CD14-positive monocyte (primary cell): ENCODE measurements at regions not wholly inside any gene's neighbourhood (a gene's known extent, or its start where the extent isn't known, plus 50 kb on each side); places are given as distances from the start of the nearest gene placed in this dataset.

ENCODE experiments used
- DNase-seq, 3 donors: peaks; one replicate each; pipeline ENCODE4 v3.0.0-alpha.2; 2011 to 2022
- H2AFZ ChIP-seq: 2 replicates; pipeline ENCODE4 v1.6.0; 2012; ENCODE audit warnings: mild to moderate bottlenecking, low read depth, low read length, inconsistent platforms; ENCODE audit not compliant: insufficient read depth, poor library complexity, severe bottlenecking
- H3K27ac ChIP-seq, 2 donors: 1 replicate in 1 of 2; 2 replicates in 1 of 2; pipeline ENCODE4 v1.5.1; 2012 to 2013; ENCODE audit warnings: low read length in 2 of 2, control low read depth in 1 of 2, inconsistent platforms in 1 of 2, low read depth in 1 of 2, mild to moderate bottlenecking in 1 of 2
- H3K27me3 ChIP-seq, 2 donors: one replicate each; pipeline versions ENCODE4 v1.6.0 to v1.6.1; 2011 to 2013; ENCODE audit warnings: low read length in 2 of 2; ENCODE audit not compliant: control insufficient read depth in 2 of 2, insufficient read depth in 2 of 2
- H3K36me3 ChIP-seq, 2 donors: replicated peaks in 1 of 2; 1 replicate in 1 of 2; 2 replicates in 1 of 2; pipeline versions ENCODE4 v1.5.1 to v1.6.1; 2012 to 2013; ENCODE audit warnings: low read length in 2 of 2, control low read depth in 1 of 2, inconsistent platforms in 1 of 2, mild to moderate bottlenecking in 1 of 2; ENCODE audit not compliant: insufficient read depth in 2 of 2, control insufficient read depth in 1 of 2
- H3K4me1 ChIP-seq, 2 donors: 1 replicate in 1 of 2; 2 replicates in 1 of 2; pipeline versions ENCODE4 v1.5.1 to v1.6.1; 2012 to 2013; ENCODE audit warnings: low read length in 2 of 2, control low read depth in 1 of 2, inconsistent platforms in 1 of 2, mild to moderate bottlenecking in 1 of 2, moderate library complexity in 1 of 2; ENCODE audit not compliant: insufficient read depth in 2 of 2, control insufficient read depth in 1 of 2
- H3K4me2 ChIP-seq: replicated peaks from 2 replicates; pipeline ENCODE3; 2012; ENCODE audit warnings: low read length, moderate library complexity, mild to moderate bottlenecking; ENCODE audit not compliant: poor library complexity, severe bottlenecking; ENCODE audit errors: extremely low read depth
- H3K4me3 ChIP-seq, 3 experiments: fragments of 200-600 bp in 1 of 3; sonication (generic) in 1 of 3; replicated peaks in 1 of 3; 1 replicate in 2 of 3; 2 replicates in 1 of 3; pipeline ENCODE4 v1.5.1; 2011 to 2013; ENCODE audit warnings: low read length in 3 of 3, mild to moderate bottlenecking in 3 of 3, control low read depth in 2 of 3, low read depth in 2 of 3, inconsistent platforms in 1 of 3, moderate library complexity in 1 of 3
- H3K79me2 ChIP-seq: 2 replicates; pipeline ENCODE4 v1.6.0; 2012; ENCODE audit warnings: mild to moderate bottlenecking, control low read depth, inconsistent platforms, low read length, moderate library complexity; ENCODE audit not compliant: insufficient read depth
- H3K9ac ChIP-seq: 2 replicates; pipeline ENCODE4 v1.6.0; 2017; ENCODE audit warnings: low read length, mild to moderate bottlenecking; ENCODE audit not compliant: insufficient read depth, poor library complexity, severe bottlenecking
- H3K9me3 ChIP-seq, 2 donors: replicated peaks in 1 of 2; 1 replicate in 1 of 2; 2 replicates in 1 of 2; pipeline versions ENCODE4 v1.5.1 to v1.6.1; 2012 to 2013; ENCODE audit warnings: low read length in 2 of 2, control low read depth in 1 of 2; ENCODE audit not compliant: control insufficient read depth in 1 of 2, insufficient read depth in 1 of 2
- H4K20me1 ChIP-seq: 2 replicates; pipeline ENCODE4 v1.6.0; 2012; ENCODE audit warnings: mild to moderate bottlenecking, low read length, control low read depth, moderate library complexity; ENCODE audit not compliant: insufficient read depth
- H3K27ac Mint-ChIP-seq, 7 donors: one replicate each; pipeline ENCODE4 v1.8.0; 2020; ENCODE audit warnings: mild to moderate bottlenecking in 7 of 7, mixed read lengths in 7 of 7, moderate library complexity in 6 of 7, inconsistent platforms in 2 of 7
- H3K27me3 Mint-ChIP-seq, 3 donors: one replicate each; pipeline ENCODE4 v1.8.0; 2021 to 2022; ENCODE audit warnings: low read depth in 3 of 3, mild to moderate bottlenecking in 3 of 3, mixed read lengths in 3 of 3, moderate library complexity in 3 of 3, inconsistent platforms in 1 of 3
- H3K36me3 Mint-ChIP-seq, 2 donors: one replicate each; pipeline ENCODE4 v1.8.0; 2020; ENCODE audit warnings: mixed read lengths in 2 of 2, inconsistent platforms in 1 of 2, mild to moderate bottlenecking in 1 of 2
- H3K4me1 Mint-ChIP-seq: one replicate; pipeline ENCODE4 v1.8.0; 2020; ENCODE audit warnings: mild to moderate bottlenecking, mixed read lengths
- H3K4me3 Mint-ChIP-seq, 2 donors: one replicate each; pipeline ENCODE4 v1.8.0; 2020; ENCODE audit warnings: mild to moderate bottlenecking in 2 of 2, mixed read lengths in 2 of 2, moderate library complexity in 1 of 2
- H3K9me3 Mint-ChIP-seq, 7 donors: one replicate each; pipeline ENCODE4 v1.8.0; 2020 to 2022; ENCODE audit warnings: mixed read lengths in 7 of 7, mild to moderate bottlenecking in 6 of 7, moderate library complexity in 6 of 7, inconsistent platforms in 2 of 7
- CTCF ChIP-seq: fragments of 200-600 bp; IDR thresholded peaks from one replicate; pipeline ENCODE4 v1.8.0; 2022; ENCODE audit warnings: antibody characterized with exemption, mild to moderate bottlenecking
- WGBS: methylation state at CpG from one replicate; pipeline ENCODE4 v1.1.5; 2013; ENCODE audit warnings: missing lambda C conversion rate; ENCODE audit not compliant: insufficient coverage; 5-methylcytosine and 5-hydroxymethylcytosine counted together
- intact Hi-C, 2 donors: fragments of 100-400 bp; cut with micrococcal nuclease; formaldehyde crosslinking; loops; one replicate each; pipeline versions ENCODE4 v1.15.0 to v1.15.1; 2023

- H2AFZ ChIP-seq, result no peak overlapping the region
- no peak overlapping the region for H3K27ac Mint-ChIP-seq
- no peaks in the 10 kb centered on the region for H3K4me1 ChIP-seq
- no peaks in the 10 kb centered on the region for H4K20me1 ChIP-seq
- H3K4me3 ChIP-seq, result no peak overlapping the region
- H3K9me3 Mint-ChIP-seq, result no peaks in the 10 kb centered on the region
- peaks cover 32% of the 10 kb centered on the region for H3K4me1 Mint-ChIP-seq
- no peak for DNase-seq
- no peak overlapping the region for H3K4me3 Mint-ChIP-seq
- WGBS, result 100% methylated on average over 3 of the region's 10 CpGs
- no peaks in the 10 kb centered on the region for H3K79me2 ChIP-seq
- H3K27me3 ChIP-seq, result no peaks in the 10 kb centered on the region
- H3K9ac ChIP-seq, result no peak overlapping the region
- no peaks in the 10 kb centered on the region for H3K9me3 ChIP-seq
- H3K36me3 ChIP-seq, result no peaks in the 10 kb centered on the region
- H3K36me3 Mint-ChIP-seq, result no peaks in the 10 kb centered on the region
- H3K4me2 ChIP-seq, result no peak overlapping the region
- intact Hi-C loops, result no loop called here
- no peak overlapping the region for H3K27ac ChIP-seq
- TF ChIP-seq CTCF, result no peak
- peaks cover 0 to 4% (median 2%) of the 10 kb centered on the region in 3 donors for H3K27me3 Mint-ChIP-seq
Observed at GRCh38 chr7:25314731-25315267, 86.5 kb upstream of the NPVF start.

- Histone ChIP-seq H2AFZ (no peak overlapping the region), H3K4me1 (no peaks in the 10 kb centered on the region), H3K4me2 (no peak overlapping the region), H4K20me1 (no peaks in the 10 kb centered on the region), H3K4me3 (no peak overlapping the region), H3K27me3 (no peaks in the 10 kb centered on the region), H3K79me2 (no peaks in the 10 kb centered on the region), H3K9ac (no peak overlapping the region), H3K36me3 (no peaks in the 10 kb centered on the region), H3K27ac (no peak overlapping the region), H3K9me3 (no peaks in the 10 kb centered on the region)
- Mint-ChIP-seq H3K36me3 (no peaks in the 10 kb centered on the region), H3K9me3 (no peaks in the 10 kb centered on the region), H3K4me3 (no peak overlapping the region), H3K27ac (peak overlapping the region in 1 of 7 donors; percentile 49), H3K4me1 (peaks cover 37% of the 10 kb centered on the region), H3K27me3 (peaks cover 0 to 4% (median 2%) of the 10 kb centered on the region in 3 donors)
- DNase-seq, result no peak
- 92% methylated on average over 1 of the region's 2 CpGs for WGBS
- TF ChIP-seq CTCF, result no peak
- intact Hi-C loops, result no loop called here
Observed at GRCh38 chr7:25316366-25316765, 88.1 kb upstream of the NPVF start.
